ENCODE measurements at regions not wholly inside any gene's neighbourhood (a gene's known extent, or its start where the extent isn't known, plus 50 kb on each side); places are given as distances from the start of the nearest gene placed in this dataset.

DNA sequence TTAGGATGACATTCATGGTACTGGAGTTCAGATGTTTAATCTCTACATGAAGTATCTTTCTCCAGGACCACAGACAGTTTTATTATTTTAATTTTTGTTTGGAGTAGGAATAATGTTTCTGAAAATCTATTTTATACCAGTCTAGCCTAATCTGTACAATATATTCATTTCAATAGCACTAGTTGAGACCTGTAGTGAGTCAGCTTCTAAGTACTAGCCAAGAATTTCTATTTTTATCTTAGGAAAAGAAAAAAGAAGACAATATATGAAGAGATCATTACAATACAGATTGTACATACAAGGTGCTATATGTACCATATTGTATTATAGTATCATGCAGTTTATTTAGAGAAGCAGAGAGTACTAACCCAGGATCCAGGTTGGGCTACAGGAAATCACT, 826.9 kb upstream of the PIK3C3 start:
- Histone ChIP-seq H3K36me3 (ENCODE audit: low read length) (no peaks in the 10 kb centered on the region), H3K27ac (ENCODE audit: low read depth, low read length) (no peak overlapping the region), H4K20me1 (ENCODE audit: low read depth, low read length) (no peaks in the 10 kb centered on the region), H3F3A (ENCODE audit: insufficient read depth) (no peaks in the 10 kb centered on the region), H3K9ac (ENCODE audit: low read length) (no peak overlapping the region), H3K79me2 (ENCODE audit: insufficient read depth, low read length) (no peaks in the 10 kb centered on the region), H2AFZ (ENCODE audit: low read depth, low read length, severe bottlenecking) (no peak overlapping the region), H3K27me3 (ENCODE audit: low read length) (no peaks in the 10 kb centered on the region), H3K4me2 (ENCODE audit: low read depth, low read length, poor library complexity, severe bottlenecking) (no peak overlapping the region), H3K4me3 (ENCODE audit: insufficient read depth, low read length, poor library complexity, severe bottlenecking) (no peak overlapping the region), H3K9me2 (replicated peaks; ENCODE audit: insufficient read depth, low read length) (no peaks in the 10 kb centered on the region), H3K9me3 (ENCODE audit: insufficient read depth, low read length) (no peaks in the 10 kb centered on the region)
- TF ChIP-seq, protein P1, sequence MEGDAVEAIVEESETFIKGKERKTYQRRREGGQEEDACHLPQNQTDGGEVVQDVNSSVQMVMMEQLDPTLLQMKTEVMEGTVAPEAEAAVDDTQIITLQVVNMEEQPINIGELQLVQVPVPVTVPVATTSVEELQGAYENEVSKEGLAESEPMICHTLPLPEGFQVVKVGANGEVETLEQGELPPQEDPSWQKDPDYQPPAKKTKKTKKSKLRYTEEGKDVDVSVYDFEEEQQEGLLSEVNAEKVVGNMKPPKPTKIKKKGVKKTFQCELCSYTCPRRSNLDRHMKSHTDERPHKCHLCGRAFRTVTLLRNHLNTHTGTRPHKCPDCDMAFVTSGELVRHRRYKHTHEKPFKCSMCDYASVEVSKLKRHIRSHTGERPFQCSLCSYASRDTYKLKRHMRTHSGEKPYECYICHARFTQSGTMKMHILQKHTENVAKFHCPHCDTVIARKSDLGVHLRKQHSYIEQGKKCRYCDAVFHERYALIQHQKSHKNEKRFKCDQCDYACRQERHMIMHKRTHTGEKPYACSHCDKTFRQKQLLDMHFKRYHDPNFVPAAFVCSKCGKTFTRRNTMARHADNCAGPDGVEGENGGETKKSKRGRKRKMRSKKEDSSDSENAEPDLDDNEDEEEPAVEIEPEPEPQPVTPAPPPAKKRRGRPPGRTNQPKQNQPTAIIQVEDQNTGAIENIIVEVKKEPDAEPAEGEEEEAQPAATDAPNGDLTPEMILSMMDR (IDR thresholded peaks at IDR 0.05; ENCODE audit: insufficient read depth, low read length, poor library complexity, severe bottlenecking): no peak
- TF ChIP-seq EZH2phosphoT487 (conservative IDR thresholded peaks at IDR 0.05; ENCODE audit: low read length): no peak

DNA sequence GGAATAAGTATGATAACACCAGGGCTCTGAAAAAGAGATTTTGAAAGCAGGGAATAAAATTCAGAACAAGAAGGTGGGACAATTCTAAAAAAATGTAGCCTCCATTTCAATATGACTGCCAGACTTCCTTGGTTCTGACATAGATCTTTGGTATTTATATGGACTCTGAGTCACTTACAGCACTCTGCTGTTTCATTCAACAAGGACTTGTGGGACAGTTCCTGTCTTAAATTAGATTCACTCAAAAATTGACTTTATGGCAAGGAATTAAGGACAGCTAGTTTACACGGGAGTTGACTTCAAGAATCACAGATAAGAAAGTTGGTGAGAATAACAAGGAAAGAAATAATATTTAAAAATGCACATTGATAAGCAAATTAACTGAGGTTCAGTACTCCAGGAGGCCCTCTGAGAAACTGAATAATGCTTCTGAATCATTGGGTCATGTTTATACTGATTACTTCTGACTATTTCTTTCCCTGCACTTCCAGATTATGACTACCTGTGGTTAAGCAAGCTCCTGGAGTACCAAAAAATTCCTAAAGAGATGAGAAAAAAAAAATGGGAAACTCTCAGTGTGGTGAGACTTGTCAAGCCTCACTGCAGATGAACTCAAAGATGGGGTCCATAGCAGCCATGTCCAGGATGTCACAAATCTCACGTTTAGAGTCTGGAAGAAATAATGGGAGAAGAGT, 828.3 kb upstream of the PIK3C3 start:
- H3K79me2 ChIP-seq (ENCODE audit: insufficient read depth, low read length): no peaks in the 10 kb centered on the region
- H3K4me3 ChIP-seq (ENCODE audit: insufficient read depth, low read length, poor library complexity, severe bottlenecking): no peak overlapping the region
- H3K4me2 ChIP-seq (ENCODE audit: low read depth, low read length, poor library complexity, severe bottlenecking): no peak overlapping the region
- no peaks in the 10 kb centered on the region for H3F3A ChIP-seq (ENCODE audit: insufficient read depth)
- H3K9me3 ChIP-seq (ENCODE audit: insufficient read depth, low read length): no peaks in the 10 kb centered on the region
- H3K27me3 ChIP-seq (ENCODE audit: low read length): no peaks in the 10 kb centered on the region
- no peak overlapping the region for H3K9ac ChIP-seq (ENCODE audit: low read length)
- no peaks in the 10 kb centered on the region for H3K36me3 ChIP-seq (ENCODE audit: low read length)
- no peak overlapping the region for H3K27ac ChIP-seq (ENCODE audit: low read depth, low read length)
- TF ChIP-seq, protein P1 (IDR thresholded peaks at IDR 0.05; ENCODE audit: insufficient read depth, low read length, poor library complexity, severe bottlenecking): no peak
- no peak for TF ChIP-seq EZH2phosphoT487 (conservative IDR thresholded peaks at IDR 0.05; ENCODE audit: low read length)
- H2AFZ ChIP-seq (ENCODE audit: low read depth, low read length, severe bottlenecking): no peak overlapping the region
- H3K9me2 ChIP-seq (replicated peaks; ENCODE audit: insufficient read depth, low read length): no peaks in the 10 kb centered on the region
- no peaks in the 10 kb centered on the region for H4K20me1 ChIP-seq (ENCODE audit: low read depth, low read length)

DNA sequence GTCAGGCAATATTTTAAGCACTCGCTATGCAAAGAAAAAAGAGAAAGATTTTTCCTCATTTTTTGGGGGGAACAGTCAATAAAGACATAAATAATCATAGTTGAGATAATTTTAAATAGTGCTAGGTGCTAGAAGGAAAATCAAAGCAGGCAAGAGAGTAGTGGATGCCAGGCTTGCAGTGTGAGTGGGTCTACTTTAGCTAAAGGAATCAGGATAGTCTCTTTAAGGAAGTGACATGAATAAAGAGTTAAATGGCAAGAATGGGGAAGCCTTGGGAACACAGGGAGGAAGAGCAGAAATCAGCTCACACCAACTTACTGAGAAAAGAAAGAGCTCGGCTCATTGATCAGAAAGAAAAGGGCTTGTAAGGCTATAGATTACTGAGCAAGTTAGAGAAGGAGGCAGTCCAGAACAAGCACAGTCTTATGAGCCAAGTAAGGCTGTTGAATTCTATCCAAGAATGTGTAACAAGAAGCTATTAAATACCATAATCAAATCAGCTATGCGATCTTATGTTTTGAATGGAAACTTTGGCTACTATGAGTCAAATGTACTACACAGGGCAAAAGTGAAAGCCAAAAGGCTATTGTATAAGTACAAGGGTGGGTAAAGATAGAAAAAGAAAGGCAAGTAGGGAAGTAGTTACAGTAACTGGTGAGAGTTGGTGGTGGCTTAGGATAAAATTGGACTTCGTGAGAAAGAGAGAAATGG, 833.8 kb upstream of the PIK3C3 start:
- no peak overlapping the region for H3K27ac ChIP-seq (ENCODE audit: low read depth, low read length)
- no peaks in the 10 kb centered on the region for H3K79me2 ChIP-seq (ENCODE audit: insufficient read depth, low read length)
- H3K9ac ChIP-seq (ENCODE audit: low read length): no peak overlapping the region

More for the DNA sequence above, 833.8 kb upstream of the PIK3C3 start:
- no peak overlapping the region for H3K4me3 ChIP-seq (ENCODE audit: insufficient read depth, low read length, poor library complexity, severe bottlenecking)
- TF ChIP-seq, protein P1 (IDR thresholded peaks at IDR 0.05; ENCODE audit: insufficient read depth, low read length, poor library complexity, severe bottlenecking): no peak
- TF ChIP-seq EZH2phosphoT487 (conservative IDR thresholded peaks at IDR 0.05; ENCODE audit: low read length): no peak
- H3K27me3 ChIP-seq (ENCODE audit: low read length): no peaks in the 10 kb centered on the region
- no peaks in the 10 kb centered on the region for H3K9me2 ChIP-seq (replicated peaks; ENCODE audit: insufficient read depth, low read length)
- no peaks in the 10 kb centered on the region for H3K36me3 ChIP-seq (ENCODE audit: low read length)
- H3K4me2 ChIP-seq (ENCODE audit: low read depth, low read length, poor library complexity, severe bottlenecking): no peak overlapping the region
- H3K9me3 ChIP-seq (ENCODE audit: insufficient read depth, low read length): no peaks in the 10 kb centered on the region
- no peaks in the 10 kb centered on the region for H3F3A ChIP-seq (ENCODE audit: insufficient read depth)
- H4K20me1 ChIP-seq (ENCODE audit: low read depth, low read length): no peaks in the 10 kb centered on the region
- no peak overlapping the region for H2AFZ ChIP-seq (ENCODE audit: low read depth, low read length, severe bottlenecking)

Measured in SU-DHL-6 (cell line).